ENCODE measurements at regions not wholly inside any gene's neighbourhood (a gene's known extent, or its start where the extent isn't known, plus 50 kb on each side); places are given as distances from the start of the nearest gene placed in this dataset.

DNA sequence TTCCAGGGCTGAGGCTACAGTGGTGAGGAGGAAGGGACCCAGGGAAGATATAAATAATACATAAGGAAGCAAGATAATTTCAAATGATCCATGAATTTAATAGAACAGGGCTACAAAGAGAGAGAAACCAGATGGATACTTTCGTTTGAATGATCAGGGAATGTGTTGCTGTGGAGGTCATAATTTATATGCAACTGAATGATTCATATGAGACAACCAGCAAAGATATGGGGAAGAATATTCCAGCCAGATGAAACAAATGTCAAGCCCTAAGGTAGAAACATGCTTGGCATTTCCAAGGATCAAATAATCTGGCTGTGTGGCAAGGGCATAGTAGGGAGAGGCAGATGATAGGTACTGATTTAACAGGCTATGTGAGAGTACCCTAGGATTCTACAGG, 84.8 kb upstream of the ZC3H11B start:
- H3K36me3 ChIP-seq (ENCODE audit: control insufficient read depth in 2 of 2, insufficient read depth in 2 of 2, low read length in 1 of 2) = no peaks in the 10 kb centered on the region
- no peaks in the 10 kb centered on the region for H3K9me3 ChIP-seq (ENCODE audit: control insufficient read depth in 2 of 2, insufficient read depth in 1 of 2, low read depth in 1 of 2, low read length in 1 of 2)
- H3K27me3 ChIP-seq (ENCODE audit: control insufficient read depth in 1 of 2, insufficient read depth in 2 of 2, low read length in 2 of 2) = peaks cover 0 to 4% of the 10 kb centered on the region in 2 donors
- H3K4me1 ChIP-seq (ENCODE audit: control insufficient read depth in 2 of 2, insufficient read depth in 2 of 2, low read length in 1 of 2) = no peaks in the 10 kb centered on the region
- WGBS, 2 donors = 76 to 77% methylated on average over 1 of the region's 1 CpG
- H3K27ac ChIP-seq (ENCODE audit: low read depth in 2 of 2, low read length in 1 of 2) = no peak overlapping the region
- no peak overlapping the region for H3K4me3 ChIP-seq (ENCODE audit: low read depth in 1 of 2, low read length in 2 of 2)

DNA sequence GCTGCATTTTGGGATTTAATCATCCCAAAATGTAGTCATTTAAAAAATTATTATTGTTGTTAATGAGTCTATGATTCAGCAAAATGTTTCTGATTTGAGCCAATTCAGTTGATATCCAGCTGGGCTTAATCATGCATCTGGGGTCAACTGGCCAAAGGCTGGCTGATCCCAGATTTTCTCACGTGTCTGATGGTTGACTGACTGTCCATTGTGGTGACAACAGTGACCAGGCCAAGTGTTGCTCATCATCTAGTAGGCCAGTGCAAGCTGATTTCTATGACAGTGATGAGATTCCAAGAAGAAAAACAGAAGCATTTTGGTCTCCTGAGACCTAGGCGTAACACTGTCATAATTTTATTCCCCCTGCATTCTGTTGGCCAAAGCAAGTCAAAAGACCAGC, 80.1 kb upstream of the ZC3H11B start:
- Histone ChIP-seq H3K27ac (ENCODE audit: low read depth in 2 of 2, low read length in 1 of 2) (no peak overlapping the region), H3K27me3 (ENCODE audit: control insufficient read depth in 1 of 2, insufficient read depth in 2 of 2, low read length in 2 of 2) (no peaks in the 10 kb centered on the region), H3K4me1 (ENCODE audit: control insufficient read depth in 2 of 2, insufficient read depth in 2 of 2, low read length in 1 of 2) (no peaks in the 10 kb centered on the region), H3K4me3 (ENCODE audit: low read depth in 1 of 2, low read length in 2 of 2) (no peak overlapping the region), H3K36me3 (ENCODE audit: control insufficient read depth in 2 of 2, insufficient read depth in 2 of 2, low read length in 1 of 2) (no peaks in the 10 kb centered on the region), H3K9me3 (ENCODE audit: control insufficient read depth in 2 of 2, insufficient read depth in 1 of 2, low read depth in 1 of 2, low read length in 1 of 2) (no peaks in the 10 kb centered on the region)
- 61 to 63% methylated on average over 2 of the region's 2 CpGs for WGBS, 2 donors

DNA sequence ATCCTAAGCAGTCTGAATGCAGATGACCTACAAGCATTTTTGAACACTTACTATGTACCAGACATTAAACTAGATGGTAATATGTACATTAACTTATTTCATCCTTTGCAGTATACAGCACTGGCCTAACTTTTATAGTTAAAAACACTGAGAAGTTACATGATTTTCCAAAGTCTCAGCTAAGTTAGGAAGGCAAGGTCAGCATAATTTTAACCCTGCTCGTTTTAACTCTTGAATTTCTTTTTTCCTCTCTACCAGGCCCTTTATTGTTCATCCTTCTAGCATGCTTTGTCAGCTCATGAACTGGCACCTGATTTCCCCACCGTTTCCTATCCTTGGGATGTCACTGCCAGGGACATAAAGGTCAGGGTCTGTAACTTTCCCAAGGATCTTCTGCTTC, 76.9 kb upstream of the ZC3H11B start:
- no peaks in the 10 kb centered on the region for H3K9me3 ChIP-seq (ENCODE audit: control insufficient read depth in 2 of 2, insufficient read depth in 1 of 2, low read depth in 1 of 2, low read length in 1 of 2)
- no peak overlapping the region for H3K27ac ChIP-seq (ENCODE audit: low read depth in 2 of 2, low read length in 1 of 2)
- no peaks in the 10 kb centered on the region for H3K27me3 ChIP-seq (ENCODE audit: control insufficient read depth in 1 of 2, insufficient read depth in 2 of 2, low read length in 2 of 2)
- WGBS, 2 donors = 44 to 55% methylated on average over 2 of the region's 2 CpGs
- no peaks in the 10 kb centered on the region for H3K36me3 ChIP-seq (ENCODE audit: control insufficient read depth in 2 of 2, insufficient read depth in 2 of 2, low read length in 1 of 2)
- no peak overlapping the region for H3K4me3 ChIP-seq (ENCODE audit: low read depth in 1 of 2, low read length in 2 of 2)
- H3K4me1 ChIP-seq (ENCODE audit: control insufficient read depth in 2 of 2, insufficient read depth in 2 of 2, low read length in 1 of 2) = no peaks in the 10 kb centered on the region

DNA sequence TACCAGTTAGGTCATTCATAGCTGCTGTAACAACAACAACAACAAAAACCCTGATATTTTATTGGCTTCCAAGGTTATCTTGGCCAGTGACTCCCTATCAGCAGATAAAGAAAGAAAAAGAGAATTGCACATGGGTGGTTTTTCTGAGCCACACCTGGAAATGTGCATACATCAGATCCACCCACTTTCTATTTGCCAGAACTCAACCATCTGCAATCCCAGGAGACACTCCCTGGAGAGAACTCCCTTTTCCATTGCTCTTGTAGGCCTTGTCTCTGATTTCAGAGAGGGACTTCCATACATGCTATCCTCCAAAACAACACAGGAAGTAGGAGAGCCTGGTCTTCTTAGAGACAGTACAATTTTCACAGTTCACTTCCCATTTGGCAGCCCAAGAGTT, 74.9 kb upstream of the ZC3H11B start:
- Histone ChIP-seq H3K27me3 (ENCODE audit: control insufficient read depth in 1 of 2, insufficient read depth in 2 of 2, low read length in 2 of 2) (no peaks in the 10 kb centered on the region), H3K27ac (ENCODE audit: low read depth in 2 of 2, low read length in 1 of 2) (no peak overlapping the region), H3K4me3 (ENCODE audit: low read depth in 1 of 2, low read length in 2 of 2) (no peak overlapping the region), H3K4me1 (ENCODE audit: control insufficient read depth in 2 of 2, insufficient read depth in 2 of 2, low read length in 1 of 2) (no peaks in the 10 kb centered on the region), H3K9me3 (ENCODE audit: control insufficient read depth in 2 of 2, insufficient read depth in 1 of 2, low read depth in 1 of 2, low read length in 1 of 2) (no peaks in the 10 kb centered on the region), H3K36me3 (ENCODE audit: control insufficient read depth in 2 of 2, insufficient read depth in 2 of 2, low read length in 1 of 2) (no peaks in the 10 kb centered on the region)

DNA sequence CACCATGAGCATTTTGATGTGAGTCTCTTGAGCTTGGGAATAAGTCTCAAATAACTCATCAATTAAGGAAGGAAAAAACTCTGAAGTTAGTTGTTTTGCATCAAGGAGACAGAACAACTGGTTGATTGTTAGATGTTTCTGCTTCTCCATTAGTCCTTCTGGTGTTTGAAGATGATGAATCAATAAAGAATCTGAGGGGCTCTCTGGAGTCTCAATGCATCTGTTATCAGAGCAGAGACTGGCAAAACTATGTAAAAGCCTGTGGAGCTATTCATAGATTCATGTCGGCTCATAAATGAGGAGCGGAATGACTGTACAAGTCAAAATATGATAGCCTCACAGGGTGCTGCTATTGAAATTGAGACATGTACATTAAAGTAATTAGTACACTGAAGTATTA, 73.3 kb upstream of the ZC3H11B start:
- no peak overlapping the region for H3K27ac ChIP-seq (ENCODE audit: low read depth in 2 of 2, low read length in 1 of 2)
- WGBS, 2 donors = 85 to 90% methylated on average over 2 of the region's 2 CpGs
- H3K27me3 ChIP-seq (ENCODE audit: control insufficient read depth in 1 of 2, insufficient read depth in 2 of 2, low read length in 2 of 2) = no peaks in the 10 kb centered on the region
- H3K4me3 ChIP-seq (ENCODE audit: low read depth in 1 of 2, low read length in 2 of 2) = no peak overlapping the region
- no peaks in the 10 kb centered on the region for H3K9me3 ChIP-seq (ENCODE audit: control insufficient read depth in 2 of 2, insufficient read depth in 1 of 2, low read depth in 1 of 2, low read length in 1 of 2)
- H3K36me3 ChIP-seq (ENCODE audit: control insufficient read depth in 2 of 2, insufficient read depth in 2 of 2, low read length in 1 of 2) = no peaks in the 10 kb centered on the region
- no peaks in the 10 kb centered on the region for H3K4me1 ChIP-seq (ENCODE audit: control insufficient read depth in 2 of 2, insufficient read depth in 2 of 2, low read length in 1 of 2)

DNA sequence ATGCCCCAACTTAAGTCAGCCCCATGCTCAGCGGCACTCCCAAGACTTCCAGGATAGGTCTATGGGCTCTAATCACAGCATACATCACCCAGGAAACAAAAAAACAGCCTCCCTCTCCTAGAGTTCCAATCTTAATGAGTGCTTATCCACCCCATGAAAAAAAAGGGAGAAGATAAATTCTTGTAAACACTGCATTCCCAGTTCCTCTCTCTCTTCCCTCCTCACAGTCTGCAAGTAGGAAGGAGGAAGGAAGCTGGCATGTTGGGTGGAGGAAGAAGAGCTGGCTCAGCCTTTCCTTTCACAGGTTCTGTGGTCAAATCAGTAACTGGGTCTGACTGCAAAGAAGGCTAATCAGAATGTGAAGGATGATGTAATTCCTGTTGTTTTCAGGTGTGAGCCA, 69.9 kb upstream of the ZC3H11B start:
- H3K9me3 ChIP-seq (ENCODE audit: control insufficient read depth in 2 of 2, insufficient read depth in 1 of 2, low read depth in 1 of 2, low read length in 1 of 2) = no peaks in the 10 kb centered on the region
- no peak overlapping the region for H3K4me3 ChIP-seq (ENCODE audit: low read depth in 1 of 2, low read length in 2 of 2)
- no peaks in the 10 kb centered on the region for H3K36me3 ChIP-seq (ENCODE audit: control insufficient read depth in 2 of 2, insufficient read depth in 2 of 2, low read length in 1 of 2)
- H3K4me1 ChIP-seq (ENCODE audit: control insufficient read depth in 2 of 2, insufficient read depth in 2 of 2, low read length in 1 of 2) = no peaks in the 10 kb centered on the region
- 86 to 92% methylated on average over 1 of the region's 1 CpG for WGBS, 2 donors
- H3K27me3 ChIP-seq (ENCODE audit: control insufficient read depth in 1 of 2, insufficient read depth in 2 of 2, low read length in 2 of 2) = no peaks in the 10 kb centered on the region
- H3K27ac ChIP-seq (ENCODE audit: low read depth in 2 of 2, low read length in 1 of 2) = no peak overlapping the region

DNA sequence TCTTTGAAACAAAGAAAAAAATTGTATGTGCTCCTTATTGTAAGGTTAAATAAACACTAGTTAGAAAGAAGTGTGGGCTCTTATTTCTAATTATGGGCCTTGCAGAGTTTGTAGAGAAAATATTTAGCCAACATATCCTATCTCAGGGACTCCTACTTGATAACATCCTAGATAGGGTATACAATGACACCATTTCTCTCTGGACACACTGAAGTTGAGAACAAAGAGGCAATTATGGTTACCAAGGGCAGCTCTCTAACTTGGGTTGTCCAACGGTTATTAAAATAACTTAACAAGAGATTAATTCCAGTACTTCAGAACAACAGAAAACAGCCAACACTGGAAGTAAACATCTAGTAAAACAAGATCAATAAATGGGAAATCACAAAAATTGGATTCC, 69.0 kb upstream of the ZC3H11B start:
- H3K27me3 ChIP-seq (ENCODE audit: control insufficient read depth in 1 of 2, insufficient read depth in 2 of 2, low read length in 2 of 2) = no peaks in the 10 kb centered on the region
- H3K9me3 ChIP-seq (ENCODE audit: control insufficient read depth in 2 of 2, insufficient read depth in 1 of 2, low read depth in 1 of 2, low read length in 1 of 2) = no peaks in the 10 kb centered on the region
- H3K4me3 ChIP-seq (ENCODE audit: low read depth in 1 of 2, low read length in 2 of 2) = no peak overlapping the region
- H3K4me1 ChIP-seq (ENCODE audit: control insufficient read depth in 2 of 2, insufficient read depth in 2 of 2, low read length in 1 of 2) = no peaks in the 10 kb centered on the region
- no peak overlapping the region for H3K27ac ChIP-seq (ENCODE audit: low read depth in 2 of 2, low read length in 1 of 2)
- no peaks in the 10 kb centered on the region for H3K36me3 ChIP-seq (ENCODE audit: control insufficient read depth in 2 of 2, insufficient read depth in 2 of 2, low read length in 1 of 2)
- 57 to 82% methylated on average over 1 of the region's 1 CpG for WGBS, 2 donors

DNA sequence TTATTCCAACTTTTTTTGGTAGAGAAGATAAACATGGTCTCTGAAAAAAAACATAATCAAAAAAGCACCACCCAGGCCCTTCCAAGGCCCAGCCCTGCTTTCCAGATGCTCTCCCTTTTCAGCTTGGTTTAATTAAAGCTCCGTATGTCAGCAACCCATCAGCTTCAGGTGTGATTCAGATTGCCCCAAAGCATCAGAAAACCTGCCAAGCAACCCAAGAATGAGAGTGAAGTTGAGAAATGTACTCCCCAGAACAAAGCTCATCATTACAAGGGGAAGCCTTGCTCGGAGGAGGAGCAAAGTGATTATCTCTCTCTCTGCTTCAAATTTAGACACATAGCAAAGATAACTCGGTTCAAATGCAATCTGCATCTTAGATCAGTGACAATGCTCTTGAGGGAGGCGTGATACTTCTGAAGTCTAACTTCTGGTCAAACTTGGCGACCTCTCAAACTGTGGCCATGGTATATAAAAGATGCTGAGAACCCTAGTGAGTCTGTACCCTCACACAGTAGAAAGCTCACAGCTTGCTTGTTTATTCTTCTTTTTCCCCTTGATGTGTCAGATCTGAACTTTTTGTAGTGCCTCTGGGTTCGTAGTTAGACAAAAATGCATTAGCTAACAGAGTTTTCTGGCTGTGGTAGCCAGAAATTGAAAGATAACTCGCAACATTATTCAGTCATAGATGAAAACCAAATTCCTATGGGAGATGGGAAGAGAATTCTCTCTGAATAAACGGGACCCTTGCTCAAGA, 63.3 kb upstream of the ZC3H11B start:
- Histone ChIP-seq H3K9me3 (ENCODE audit: control insufficient read depth in 2 of 2, insufficient read depth in 1 of 2, low read depth in 1 of 2, low read length in 1 of 2) (no peaks in the 10 kb centered on the region), H3K27me3 (ENCODE audit: control insufficient read depth in 1 of 2, insufficient read depth in 2 of 2, low read length in 2 of 2) (no peaks in the 10 kb centered on the region), H3K4me3 (ENCODE audit: low read depth in 1 of 2, low read length in 2 of 2) (no peak overlapping the region), H3K27ac (ENCODE audit: low read depth in 2 of 2, low read length in 1 of 2) (no peak overlapping the region), H3K36me3 (ENCODE audit: control insufficient read depth in 2 of 2, insufficient read depth in 2 of 2, low read length in 1 of 2) (no peaks in the 10 kb centered on the region), H3K4me1 (ENCODE audit: control insufficient read depth in 2 of 2, insufficient read depth in 2 of 2, low read length in 1 of 2) (no peaks in the 10 kb centered on the region)
- 48 to 58% methylated on average over 8 of the region's 8 CpGs for WGBS, 2 donors

DNA sequence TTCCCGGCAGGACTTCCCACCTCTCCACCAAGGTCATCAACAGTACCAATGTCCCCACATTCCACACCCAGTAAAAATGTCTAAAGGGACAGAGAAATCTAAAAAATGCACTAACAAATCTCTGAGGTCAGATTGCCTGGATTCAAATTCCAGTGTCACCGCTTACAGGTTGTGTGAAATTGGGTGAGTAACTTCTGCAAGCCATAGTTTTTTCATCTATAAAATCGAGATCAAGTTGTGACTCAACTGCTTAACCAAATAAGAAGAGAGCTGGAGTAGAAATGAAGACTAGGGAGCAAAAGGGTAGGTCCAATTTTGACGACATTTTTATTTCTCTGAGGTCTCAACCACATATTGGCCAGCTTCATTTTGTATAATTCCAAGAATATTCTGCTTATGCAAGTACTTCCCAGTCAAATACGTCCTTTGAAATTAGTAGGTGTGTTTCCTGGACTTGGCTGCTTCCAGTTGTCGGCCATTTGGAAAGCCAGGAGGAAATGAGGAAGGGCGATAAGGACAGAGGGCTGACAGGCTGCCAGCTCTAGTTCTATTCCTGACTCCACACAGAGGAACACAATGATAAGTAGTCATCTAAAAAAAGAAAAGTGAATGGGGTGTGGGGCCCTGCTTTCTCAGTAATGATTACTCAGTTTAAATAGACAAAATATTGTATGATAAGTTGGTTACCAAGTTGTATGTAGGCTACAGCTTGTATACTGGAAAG, 57.7 kb upstream of the ZC3H11B start:
- H3K36me3 ChIP-seq (ENCODE audit: control insufficient read depth in 2 of 2, insufficient read depth in 2 of 2, low read length in 1 of 2) = no peaks in the 10 kb centered on the region

DNA sequence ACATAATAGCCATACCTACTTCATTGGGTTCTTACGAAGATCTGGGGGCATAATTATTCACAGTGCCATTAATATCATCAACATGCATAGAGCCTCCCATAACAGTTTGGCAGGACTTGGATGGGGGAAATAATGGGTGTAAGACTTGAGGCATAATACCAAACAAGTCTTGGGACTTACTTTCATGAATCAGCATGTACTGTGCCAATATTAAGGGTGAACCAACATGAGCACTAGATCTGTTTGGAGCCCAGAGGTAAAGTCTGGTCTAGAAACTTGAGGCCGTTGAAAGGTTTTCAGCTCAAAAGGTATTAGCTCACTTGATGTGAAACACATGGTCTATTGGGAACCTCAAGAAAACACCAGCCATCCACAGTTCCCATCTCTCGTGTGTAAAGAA, 56.7 kb upstream of the ZC3H11B start:
- 57 to 68% methylated on average over 3 of the region's 3 CpGs for WGBS, 2 donors
- Histone ChIP-seq H3K9me3 (ENCODE audit: control insufficient read depth in 2 of 2, insufficient read depth in 1 of 2, low read depth in 1 of 2, low read length in 1 of 2) (no peaks in the 10 kb centered on the region), H3K4me1 (ENCODE audit: control insufficient read depth in 2 of 2, insufficient read depth in 2 of 2, low read length in 1 of 2) (no peaks in the 10 kb centered on the region)

More for the DNA sequence above, 57.7 kb upstream of the ZC3H11B start:
- H3K4me3 ChIP-seq (ENCODE audit: low read depth in 1 of 2, low read length in 2 of 2) = no peak overlapping the region
- WGBS, 2 donors = 72 to 77% methylated on average over 7 of the region's 7 CpGs
- no peaks in the 10 kb centered on the region for H3K9me3 ChIP-seq (ENCODE audit: control insufficient read depth in 2 of 2, insufficient read depth in 1 of 2, low read depth in 1 of 2, low read length in 1 of 2)
- H3K4me1 ChIP-seq (ENCODE audit: control insufficient read depth in 2 of 2, insufficient read depth in 2 of 2, low read length in 1 of 2) = no peaks in the 10 kb centered on the region
- H3K27me3 ChIP-seq (ENCODE audit: control insufficient read depth in 1 of 2, insufficient read depth in 2 of 2, low read length in 2 of 2) = no peaks in the 10 kb centered on the region
- H3K27ac ChIP-seq (ENCODE audit: low read depth in 2 of 2, low read length in 1 of 2) = no peak overlapping the region

More for the DNA sequence above, 56.7 kb upstream of the ZC3H11B start:
- Histone ChIP-seq H3K36me3 (ENCODE audit: control insufficient read depth in 2 of 2, insufficient read depth in 2 of 2, low read length in 1 of 2) (no peaks in the 10 kb centered on the region), H3K4me3 (ENCODE audit: low read depth in 1 of 2, low read length in 2 of 2) (no peak overlapping the region), H3K27ac (ENCODE audit: low read depth in 2 of 2, low read length in 1 of 2) (no peak overlapping the region), H3K27me3 (ENCODE audit: control insufficient read depth in 1 of 2, insufficient read depth in 2 of 2, low read length in 2 of 2) (no peaks in the 10 kb centered on the region)
